GM06990 (cell line): ENCODE measurements at regions not wholly inside any gene's neighbourhood (a gene's known extent, or its start where the extent isn't known, plus 50 kb on each side); places are given as distances from the start of the nearest gene placed in this dataset.

Experiments
- DNase-seq: peaks from one replicate; pipeline ENCODE4 v3.0.0-alpha.2; 2011; ENCODE audit not compliant: insufficient read length; ENCODE audit errors: extremely low read depth
- H3K27me3 ChIP-seq: replicated peaks from 2 replicates; pipeline ENCODE4 v1.6.0; 2011; ENCODE audit warnings: low read length; ENCODE audit not compliant: control insufficient read depth, insufficient read depth
- H3K36me3 ChIP-seq: 2 replicates; pipeline ENCODE4 v1.5.1; 2011; ENCODE audit warnings: low read length; ENCODE audit not compliant: control insufficient read depth, insufficient read depth
- H3K4me3 ChIP-seq: replicated peaks from 2 replicates; pipeline ENCODE4 v1.5.1; 2011; ENCODE audit warnings: low read depth, mild to moderate bottlenecking, control low read depth, low read length
- TF ChIP-seq, protein P1 (sequence below): IDR thresholded peaks from 2 replicates; pipeline ENCODE4 v1.5.1; 2011; ENCODE audit warnings: low read length, control low read depth, mild to moderate bottlenecking, inconsistent platforms; ENCODE audit not compliant: insufficient read depth, poor library complexity, severe bottlenecking

DNA sequence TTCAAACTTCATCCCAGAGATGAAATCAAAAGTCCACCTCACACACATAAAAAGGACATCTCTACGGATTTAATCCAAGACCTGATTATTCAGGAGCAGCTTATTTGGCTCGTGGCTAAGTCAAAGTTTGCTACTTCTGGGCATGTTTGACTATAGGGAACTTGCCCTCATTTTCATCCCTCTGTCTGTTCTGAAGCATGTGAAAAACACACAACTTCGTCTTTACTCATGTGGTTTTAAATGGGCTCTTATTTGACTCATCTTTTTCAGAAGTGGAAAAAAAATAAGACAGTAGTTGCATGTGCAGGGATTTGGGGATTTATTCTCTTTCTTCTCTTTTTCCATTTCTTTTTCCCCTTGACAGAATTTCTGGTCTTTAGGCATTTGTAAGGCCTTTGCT, 295.9 kb downstream of the TFEC start:
- TF ChIP-seq, protein P1, sequence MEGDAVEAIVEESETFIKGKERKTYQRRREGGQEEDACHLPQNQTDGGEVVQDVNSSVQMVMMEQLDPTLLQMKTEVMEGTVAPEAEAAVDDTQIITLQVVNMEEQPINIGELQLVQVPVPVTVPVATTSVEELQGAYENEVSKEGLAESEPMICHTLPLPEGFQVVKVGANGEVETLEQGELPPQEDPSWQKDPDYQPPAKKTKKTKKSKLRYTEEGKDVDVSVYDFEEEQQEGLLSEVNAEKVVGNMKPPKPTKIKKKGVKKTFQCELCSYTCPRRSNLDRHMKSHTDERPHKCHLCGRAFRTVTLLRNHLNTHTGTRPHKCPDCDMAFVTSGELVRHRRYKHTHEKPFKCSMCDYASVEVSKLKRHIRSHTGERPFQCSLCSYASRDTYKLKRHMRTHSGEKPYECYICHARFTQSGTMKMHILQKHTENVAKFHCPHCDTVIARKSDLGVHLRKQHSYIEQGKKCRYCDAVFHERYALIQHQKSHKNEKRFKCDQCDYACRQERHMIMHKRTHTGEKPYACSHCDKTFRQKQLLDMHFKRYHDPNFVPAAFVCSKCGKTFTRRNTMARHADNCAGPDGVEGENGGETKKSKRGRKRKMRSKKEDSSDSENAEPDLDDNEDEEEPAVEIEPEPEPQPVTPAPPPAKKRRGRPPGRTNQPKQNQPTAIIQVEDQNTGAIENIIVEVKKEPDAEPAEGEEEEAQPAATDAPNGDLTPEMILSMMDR = no peak

GRCh38 chr7:115731796-115732471, 298.6 kb downstream of the TFEC start:
- TF ChIP-seq, protein P1 = no peak
- H3K27me3 ChIP-seq = no peaks in the 10 kb centered on the region
- no peaks in the 10 kb centered on the region for H3K36me3 ChIP-seq
- H3K4me3 ChIP-seq = no peak overlapping the region
- DNase-seq = no peak

More for the DNA sequence above, 295.9 kb downstream of the TFEC start:
- no peak for DNase-seq
- no peak overlapping the region for H3K4me3 ChIP-seq
- H3K36me3 ChIP-seq = no peaks in the 10 kb centered on the region
- H3K27me3 ChIP-seq = no peaks in the 10 kb centered on the region

DNA sequence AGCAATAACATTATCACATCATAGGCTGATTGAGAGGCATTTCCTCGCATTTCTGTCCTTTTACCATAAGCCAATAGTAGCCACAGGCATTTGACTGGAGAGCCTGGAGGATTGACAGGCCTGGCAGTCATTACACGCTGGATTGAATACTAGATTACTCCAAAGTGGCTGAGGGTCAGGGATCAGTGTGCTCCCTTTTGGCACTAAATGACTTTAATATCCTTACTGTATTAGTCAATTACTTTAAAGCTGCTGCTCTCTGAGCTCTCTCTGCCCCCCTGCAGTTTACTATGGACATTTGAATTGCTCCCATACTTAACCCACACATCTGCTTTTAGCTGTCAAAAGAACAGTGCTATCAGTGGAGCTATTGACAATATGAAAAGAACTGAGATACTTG, 302.0 kb downstream of the TFEC start:
- TF ChIP-seq, protein P1 = no peak
- no peak for DNase-seq
- no peak overlapping the region for H3K4me3 ChIP-seq

DNA sequence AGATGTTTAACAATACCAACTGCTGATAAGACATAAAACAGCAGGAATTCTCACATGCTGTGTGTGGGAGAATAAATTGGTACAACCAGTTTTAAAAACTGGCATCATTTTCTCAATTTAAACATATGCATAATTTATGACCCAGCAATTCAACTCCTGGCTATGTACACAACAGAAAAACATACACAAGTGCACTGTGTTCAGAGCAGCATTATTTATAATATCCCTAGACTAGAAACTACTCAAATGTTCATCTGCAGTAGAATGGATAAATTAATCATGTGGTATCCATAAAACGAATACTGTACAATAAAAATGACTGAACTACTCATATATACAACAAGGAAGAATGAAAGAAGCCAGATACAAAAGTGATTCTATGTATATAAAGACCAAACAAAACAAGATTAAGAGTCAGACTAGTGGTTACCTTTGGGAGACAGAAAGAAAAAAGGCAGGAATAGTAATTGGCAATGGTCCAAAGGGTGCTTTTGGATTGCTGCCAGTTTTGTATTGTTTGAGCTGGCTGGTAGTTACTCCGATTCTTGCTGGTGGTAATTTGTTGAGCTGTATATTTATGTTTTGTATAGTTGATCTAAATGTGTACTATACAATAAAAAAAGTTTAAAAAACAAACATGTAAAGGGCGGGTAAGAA, 306.0 kb downstream of the TFEC start:
- DNase-seq = no peak
- H3K4me3 ChIP-seq = no peak overlapping the region
- no peaks in the 10 kb centered on the region for H3K27me3 ChIP-seq
- TF ChIP-seq, protein P1 = no peak
- no peaks in the 10 kb centered on the region for H3K36me3 ChIP-seq

More for the DNA sequence above, 302.0 kb downstream of the TFEC start:
- Histone ChIP-seq H3K27me3 (no peaks in the 10 kb centered on the region), H3K36me3 (no peaks in the 10 kb centered on the region)

DNA sequence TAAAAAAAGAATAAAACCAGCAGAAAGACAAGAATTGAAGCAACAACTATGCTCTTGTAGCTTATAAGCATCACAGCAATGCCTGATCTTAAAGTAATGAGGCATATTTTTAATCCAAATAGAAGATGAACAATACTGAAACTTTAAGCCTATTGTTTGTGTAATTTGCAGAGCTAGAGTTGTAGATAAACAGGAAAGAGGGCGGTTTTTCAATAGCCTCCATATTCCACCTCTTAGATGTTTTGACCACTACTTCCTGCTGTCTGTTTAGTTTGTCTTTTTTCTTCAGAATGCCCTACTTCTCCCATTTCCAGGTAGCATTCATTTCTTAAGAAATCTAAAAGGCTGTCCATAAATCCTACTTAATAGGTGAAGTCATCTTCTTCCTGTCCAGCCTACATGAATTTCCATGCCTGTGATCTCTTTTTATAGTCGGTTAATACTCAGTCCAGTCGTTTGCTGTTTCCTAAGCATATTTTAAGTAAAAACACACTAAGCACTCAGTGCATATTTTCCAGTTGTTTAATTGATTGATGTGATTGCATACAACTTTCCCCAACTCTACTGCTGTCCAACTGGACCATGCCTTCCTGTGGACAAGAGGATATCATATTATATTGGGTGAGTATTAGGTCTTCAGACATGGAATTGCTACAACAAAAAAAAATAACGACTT, 308.1 kb downstream of the TFEC start:
- Histone ChIP-seq H3K36me3 (no peaks in the 10 kb centered on the region), H3K27me3 (no peaks in the 10 kb centered on the region), H3K4me3 (no peak overlapping the region)
- DNase-seq = no peak
- TF ChIP-seq, protein P1 = no peak
